ENCODE measurements at regions not wholly inside any gene's neighbourhood (a gene's known extent, or its start where the extent isn't known, plus 50 kb on each side); places are given as distances from the start of the nearest gene placed in this dataset.

DNA sequence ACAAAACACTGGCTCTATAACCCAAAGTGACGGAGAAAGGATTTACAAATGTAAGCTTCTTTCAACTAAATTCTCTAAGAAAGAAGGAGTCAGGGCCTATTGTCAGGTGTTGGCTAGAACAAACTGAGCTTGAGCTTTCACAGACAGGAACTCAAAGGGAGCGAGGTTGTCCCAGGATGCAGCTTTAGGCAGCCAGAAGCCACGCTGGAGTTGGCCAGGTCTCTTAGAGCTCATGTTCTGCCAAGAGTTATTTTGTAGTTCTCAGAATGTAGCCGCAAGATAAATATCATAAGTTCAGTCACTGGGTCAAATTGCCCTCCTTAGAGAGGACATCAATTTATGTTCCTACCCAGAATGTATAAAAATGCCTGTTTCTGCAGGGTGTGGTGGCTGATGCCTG lies 54.1 kb upstream of the GREB1L start:
- TF ChIP-seq, protein P1, sequence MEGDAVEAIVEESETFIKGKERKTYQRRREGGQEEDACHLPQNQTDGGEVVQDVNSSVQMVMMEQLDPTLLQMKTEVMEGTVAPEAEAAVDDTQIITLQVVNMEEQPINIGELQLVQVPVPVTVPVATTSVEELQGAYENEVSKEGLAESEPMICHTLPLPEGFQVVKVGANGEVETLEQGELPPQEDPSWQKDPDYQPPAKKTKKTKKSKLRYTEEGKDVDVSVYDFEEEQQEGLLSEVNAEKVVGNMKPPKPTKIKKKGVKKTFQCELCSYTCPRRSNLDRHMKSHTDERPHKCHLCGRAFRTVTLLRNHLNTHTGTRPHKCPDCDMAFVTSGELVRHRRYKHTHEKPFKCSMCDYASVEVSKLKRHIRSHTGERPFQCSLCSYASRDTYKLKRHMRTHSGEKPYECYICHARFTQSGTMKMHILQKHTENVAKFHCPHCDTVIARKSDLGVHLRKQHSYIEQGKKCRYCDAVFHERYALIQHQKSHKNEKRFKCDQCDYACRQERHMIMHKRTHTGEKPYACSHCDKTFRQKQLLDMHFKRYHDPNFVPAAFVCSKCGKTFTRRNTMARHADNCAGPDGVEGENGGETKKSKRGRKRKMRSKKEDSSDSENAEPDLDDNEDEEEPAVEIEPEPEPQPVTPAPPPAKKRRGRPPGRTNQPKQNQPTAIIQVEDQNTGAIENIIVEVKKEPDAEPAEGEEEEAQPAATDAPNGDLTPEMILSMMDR (IDR thresholded peaks at IDR 0.05), result no peak
- TF ChIP-seq POLR2AphosphoS5 (IDR thresholded peaks at IDR 0.05), result no peak
